NT2/D1 (cell line): ENCODE measurements at regions not wholly inside any gene's neighbourhood (a gene's known extent, or its start where the extent isn't known, plus 50 kb on each side); places are given as distances from the start of the nearest gene placed in this dataset.

ENCODE experiments used
- DNase-seq: peaks from one replicate; pipeline ENCODE4 v3.0.0-alpha.2; 2011; ENCODE audit warnings: low read depth, low spot score
- H3K27me3 ChIP-seq: 2 replicates; pipeline ENCODE4 v1.6.0; 2011; ENCODE audit warnings: mild to moderate bottlenecking; ENCODE audit not compliant: insufficient read length, insufficient read depth
- H3K36me3 ChIP-seq: 2 replicates; pipeline ENCODE4 v1.6.1; 2011; ENCODE audit warnings: mild to moderate bottlenecking, low read length, mixed read lengths; ENCODE audit not compliant: insufficient read depth, insufficient read length
- H3K4me1 ChIP-seq: 2 replicates; pipeline ENCODE4 v1.5.1; 2011; ENCODE audit not compliant: insufficient read depth, insufficient read length
- H3K4me3 ChIP-seq: 2 replicates; pipeline ENCODE4 v1.5.1; 2011; ENCODE audit warnings: low read depth; ENCODE audit not compliant: insufficient read length
- H3K9ac ChIP-seq: 2 replicates; pipeline ENCODE4 v1.6.0; 2011; ENCODE audit warnings: low read depth; ENCODE audit not compliant: insufficient read length
- H3K9me3 ChIP-seq: 2 replicates; pipeline ENCODE4 v1.5.1; 2011; ENCODE audit warnings: mild to moderate bottlenecking, low read length; ENCODE audit not compliant: insufficient read depth
- SUZ12 ChIP-seq: IDR thresholded peaks from 2 replicates; pipeline ENCODE4 v1.6.1; 2011; ENCODE audit not compliant: insufficient read length, insufficient read depth; ENCODE audit errors: extremely low read depth
- YY1 ChIP-seq: IDR thresholded peaks from 2 replicates; pipeline ENCODE4 v1.6.1; 2011; ENCODE audit not compliant: insufficient read length, insufficient read depth
- ZNF274 ChIP-seq: IDR thresholded peaks from 2 replicates; pipeline ENCODE4 v1.6.1; 2011; ENCODE audit warnings: mild to moderate bottlenecking, low read depth, low read length

- DNase-seq, result no peak
- Histone ChIP-seq H3K9ac (no peak overlapping the region), H3K9me3 (no peaks in the 10 kb centered on the region), H3K36me3 (no peaks in the 10 kb centered on the region), H3K27me3 (no peaks in the 10 kb centered on the region), H3K4me3 (no peak overlapping the region), H3K4me1 (no peaks in the 10 kb centered on the region)
- TF ChIP-seq YY1 (no peak), ZNF274 (no peak), SUZ12 (no peak)
Observed at GRCh38 chrX:150051096-150051495, 112.8 kb upstream of the EOLA2 start.

GRCh38 chrX:150052226-150052625 is 113.9 kb upstream of the EOLA2 start:
- no peaks in the 10 kb centered on the region for H3K4me1 ChIP-seq
- no peaks in the 10 kb centered on the region for H3K36me3 ChIP-seq
- H3K9ac ChIP-seq, result no peak overlapping the region
- no peaks in the 10 kb centered on the region for H3K27me3 ChIP-seq
- H3K4me3 ChIP-seq, result no peak overlapping the region
- DNase-seq, result no peak
- no peaks in the 10 kb centered on the region for H3K9me3 ChIP-seq
- TF ChIP-seq YY1, result no peak
- TF ChIP-seq SUZ12, result no peak
- no peak for TF ChIP-seq ZNF274

- H3K36me3 ChIP-seq, result no peaks in the 10 kb centered on the region
- H3K4me1 ChIP-seq, result no peaks in the 10 kb centered on the region
Observed at GRCh38 chrX:150058728-150059127, 120.4 kb upstream of the EOLA2 start.

GRCh38 chrX:150060406-150060805 is 122.1 kb upstream of the EOLA2 start:
- TF ChIP-seq YY1 (no peak), ZNF274 (no peak), SUZ12 (no peak)
- Histone ChIP-seq H3K4me3 (no peak overlapping the region), H3K9ac (no peak overlapping the region), H3K36me3 (no peaks in the 10 kb centered on the region), H3K27me3 (no peaks in the 10 kb centered on the region), H3K9me3 (no peaks in the 10 kb centered on the region), H3K4me1 (no peaks in the 10 kb centered on the region)
- no peak for DNase-seq

More at GRCh38 chrX:150058728-150059127, 120.4 kb upstream of the EOLA2 start:
- H3K27me3 ChIP-seq, result no peaks in the 10 kb centered on the region
- no peak overlapping the region for H3K4me3 ChIP-seq
- H3K9me3 ChIP-seq, result no peaks in the 10 kb centered on the region
- TF ChIP-seq YY1 (no peak), ZNF274 (no peak), SUZ12 (no peak)
- DNase-seq, result no peak
- H3K9ac ChIP-seq, result no peak overlapping the region

GRCh38 chrX:150062292-150063137 is 124.2 kb upstream of the EOLA2 start:
- H3K36me3 ChIP-seq, result no peaks in the 10 kb centered on the region
- H3K4me1 ChIP-seq, result no peaks in the 10 kb centered on the region
- DNase-seq, result no peak
- no peaks in the 10 kb centered on the region for H3K9me3 ChIP-seq
- H3K27me3 ChIP-seq, result no peaks in the 10 kb centered on the region
- H3K9ac ChIP-seq, result no peak overlapping the region
- no peak for TF ChIP-seq SUZ12
- TF ChIP-seq YY1, result no peak
- no peak for TF ChIP-seq ZNF274
- H3K4me3 ChIP-seq, result no peak overlapping the region

- Histone ChIP-seq H3K9ac (no peak overlapping the region), H3K4me3 (no peak overlapping the region), H3K4me1 (no peaks in the 10 kb centered on the region), H3K9me3 (no peaks in the 10 kb centered on the region), H3K36me3 (no peaks in the 10 kb centered on the region), H3K27me3 (no peaks in the 10 kb centered on the region)
- no peak for TF ChIP-seq SUZ12
- no peak for DNase-seq
Observed at GRCh38 chrX:150063138-150063518, 124.8 kb upstream of the EOLA2 start.

GRCh38 chrX:150063674-150064073 is 125.4 kb upstream of the EOLA2 start:
- Histone ChIP-seq H3K27me3 (no peaks in the 10 kb centered on the region), H3K4me1 (no peaks in the 10 kb centered on the region), H3K36me3 (no peaks in the 10 kb centered on the region), H3K9me3 (no peaks in the 10 kb centered on the region), H3K4me3 (no peak overlapping the region), H3K9ac (no peak overlapping the region)
- TF ChIP-seq YY1 (no peak), ZNF274 (no peak), SUZ12 (no peak)
- DNase-seq, result no peak
